Hepatocyte (in vitro differentiated cells): ENCODE measurements at regions not wholly inside any gene's neighbourhood (a gene's known extent, or its start where the extent isn't known, plus 50 kb on each side); places are given as distances from the start of the nearest gene placed in this dataset.

ENCODE experiments used
- DNase-seq: peaks from one replicate; pipeline ENCODE4 v3.0.0-alpha.2; 2016; ENCODE audit warnings: low spot score
- H2AFZ ChIP-seq: fragments of 200-600 bp; sonication (generic); 2 replicates; pipeline ENCODE4 v1.6.0; 2016; ENCODE audit warnings: antibody characterized with exemption, mild to moderate bottlenecking
- H3K27ac ChIP-seq: fragments of 200-600 bp; sonication (generic); 2 replicates; pipeline ENCODE4 v1.5.1; 2016; ENCODE audit warnings: mild to moderate bottlenecking
- H3K27me3 ChIP-seq: fragments of 200-600 bp; sonication (generic); 2 replicates; pipeline ENCODE4 v1.6.1; 2016
- H3K36me3 ChIP-seq: fragments of 200-600 bp; sonication (generic); replicated peaks from 2 replicates; pipeline ENCODE4 v1.5.1; 2016; ENCODE audit warnings: low read depth; ENCODE audit not compliant: insufficient read depth
- H3K4me1 ChIP-seq: fragments of 200-600 bp; sonication (generic); 2 replicates; pipeline ENCODE4 v1.5.1; 2016; ENCODE audit warnings: mild to moderate bottlenecking, moderate library complexity; ENCODE audit not compliant: insufficient read depth
- H3K4me2 ChIP-seq: fragments of 200-600 bp; sonication (generic); 2 replicates; pipeline ENCODE4 v1.6.0; 2016
- H3K4me3 ChIP-seq: fragments of 200-600 bp; sonication (generic); 2 replicates; pipeline ENCODE4 v1.5.1; 2016; ENCODE audit warnings: mild to moderate bottlenecking
- H3K79me2 ChIP-seq: fragments of 200-600 bp; sonication (generic); 2 replicates; pipeline ENCODE4 v1.6.0; 2017; ENCODE audit warnings: mild to moderate bottlenecking
- H3K9me2 ChIP-seq: fragments of 200-600 bp; sonication (generic); replicated peaks from 2 replicates; pipeline ENCODE4 v1.6.0; 2017; ENCODE audit warnings: mild to moderate bottlenecking; ENCODE audit not compliant: insufficient read depth
- H3K9me3 ChIP-seq: fragments of 200-600 bp; sonication (generic); 2 replicates; pipeline ENCODE4 v1.5.1; 2016; ENCODE audit warnings: low read depth, mild to moderate bottlenecking
- H4K20me1 ChIP-seq: fragments of 200-600 bp; sonication (generic); 2 replicates; pipeline ENCODE4 v1.6.0; 2016; ENCODE audit warnings: mild to moderate bottlenecking; ENCODE audit not compliant: insufficient read depth, poor library complexity, severe bottlenecking
- CTCF ChIP-seq: fragments of 200-600 bp; sonication (generic); IDR thresholded peaks from 2 replicates; pipeline ENCODE4 v1.5.1; 2016; ENCODE audit warnings: antibody characterized with exemption, mild to moderate bottlenecking; ENCODE audit not compliant: poor library complexity
- EZH2 ChIP-seq: fragments of 200-600 bp; sonication (generic); IDR thresholded peaks from 2 replicates; pipeline ENCODE4 v1.6.1; 2016; ENCODE audit warnings: antibody characterized with exemption, mild to moderate bottlenecking, borderline replicate concordance
- EZH2phosphoT487 ChIP-seq: fragments of 200-600 bp; sonication (generic); IDR thresholded peaks from one replicate; pipeline ENCODE4 v1.6.1; 2018; ENCODE audit warnings: antibody characterized with exemption, mild to moderate bottlenecking, low read depth, moderate library complexity; ENCODE audit not compliant: unreplicated experiment, severe bottlenecking
- WGBS: methylation state at CpG from one replicate; pipeline ENCODE4 v1.1.6; 2016; ENCODE audit warnings: low lambda C conversion rate; ENCODE audit errors: missing lambda C conversion rate; 5-methylcytosine and 5-hydroxymethylcytosine counted together

DNA sequence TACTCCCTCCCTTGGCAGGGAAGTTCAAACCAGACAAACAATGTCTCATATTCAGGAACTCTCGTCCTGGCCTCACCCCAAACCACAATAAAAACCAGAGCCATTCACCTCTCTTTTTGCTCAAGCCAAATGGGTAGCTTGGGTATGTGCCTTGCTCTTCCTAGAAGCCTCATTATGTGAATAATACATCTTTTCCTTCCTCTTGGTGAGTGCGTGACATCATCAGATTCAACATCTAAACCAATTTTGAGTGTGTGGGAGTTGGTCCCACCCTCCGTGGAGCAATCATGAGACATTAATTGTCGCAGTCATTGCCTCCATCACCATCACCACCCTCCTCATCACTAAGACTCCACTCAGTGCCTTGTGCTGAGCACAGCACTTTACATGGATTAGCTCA is 482.9 kb downstream of the PTPRU start:
- Histone ChIP-seq H3K27me3 (no peaks in the 10 kb centered on the region), H3K4me1 (no peaks in the 10 kb centered on the region), H2AFZ (no peak overlapping the region), H3K36me3 (no peaks in the 10 kb centered on the region), H3K27ac (no peak overlapping the region), H3K4me2 (no peak overlapping the region), H3K9me3 (no peaks in the 10 kb centered on the region), H3K4me3 (no peak overlapping the region), H3K79me2 (no peaks in the 10 kb centered on the region), H4K20me1 (no peaks in the 10 kb centered on the region), H3K9me2 (no peaks in the 10 kb centered on the region)
- DNase-seq: no peak
- TF ChIP-seq CTCF (no peak), EZH2 (no peak), EZH2phosphoT487 (no peak)
- 64% methylated on average over 4 of the region's 4 CpGs for WGBS

- H2AFZ ChIP-seq: no peak overlapping the region
- H4K20me1 ChIP-seq: no peaks in the 10 kb centered on the region
- H3K4me3 ChIP-seq: no peak overlapping the region
- no peak overlapping the region for H3K4me2 ChIP-seq
- no peaks in the 10 kb centered on the region for H3K9me2 ChIP-seq
- no peaks in the 10 kb centered on the region for H3K9me3 ChIP-seq
- H3K79me2 ChIP-seq: no peaks in the 10 kb centered on the region
- H3K27me3 ChIP-seq: no peaks in the 10 kb centered on the region
- no peaks in the 10 kb centered on the region for H3K4me1 ChIP-seq
- TF ChIP-seq EZH2 (no peak), CTCF (no peak), EZH2phosphoT487 (no peak)
- H3K36me3 ChIP-seq: no peaks in the 10 kb centered on the region
- no peak for DNase-seq
- H3K27ac ChIP-seq: no peak overlapping the region
Observed at GRCh38 chr1:29718791-29719190, 482.5 kb downstream of the PTPRU start.

DNA sequence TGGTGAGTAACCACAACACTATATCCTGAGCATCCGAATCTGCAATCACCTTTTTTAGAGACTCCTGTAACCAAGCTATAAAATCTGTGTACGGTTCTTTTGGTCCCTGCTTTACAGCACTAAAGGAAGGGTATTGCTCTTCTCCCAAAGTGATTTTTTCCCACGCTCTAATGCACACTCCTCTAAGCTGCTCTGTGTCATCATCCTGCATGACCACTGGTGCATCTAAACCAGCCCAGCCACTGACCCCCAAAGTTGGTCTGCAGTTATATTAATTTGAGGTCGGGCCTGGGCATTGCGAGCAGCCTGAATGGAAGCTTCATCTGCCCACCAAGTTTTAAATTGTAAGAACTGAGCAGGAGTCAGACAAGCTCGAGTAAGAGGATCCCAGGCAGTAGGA is 480.0 kb downstream of the PTPRU start:
- Histone ChIP-seq H3K27ac (no peak overlapping the region), H3K4me3 (no peak overlapping the region), H3K4me2 (no peak overlapping the region), H3K9me3 (no peaks in the 10 kb centered on the region), H3K9me2 (no peaks in the 10 kb centered on the region), H3K27me3 (no peaks in the 10 kb centered on the region), H3K79me2 (no peaks in the 10 kb centered on the region), H3K4me1 (no peaks in the 10 kb centered on the region), H3K36me3 (no peaks in the 10 kb centered on the region), H4K20me1 (no peaks in the 10 kb centered on the region), H2AFZ (no peak overlapping the region)
- WGBS: 73% methylated on average over 6 of the region's 6 CpGs
- no peak for DNase-seq
- TF ChIP-seq EZH2phosphoT487: no peak
- TF ChIP-seq EZH2: no peak
- no peak for TF ChIP-seq CTCF

DNA sequence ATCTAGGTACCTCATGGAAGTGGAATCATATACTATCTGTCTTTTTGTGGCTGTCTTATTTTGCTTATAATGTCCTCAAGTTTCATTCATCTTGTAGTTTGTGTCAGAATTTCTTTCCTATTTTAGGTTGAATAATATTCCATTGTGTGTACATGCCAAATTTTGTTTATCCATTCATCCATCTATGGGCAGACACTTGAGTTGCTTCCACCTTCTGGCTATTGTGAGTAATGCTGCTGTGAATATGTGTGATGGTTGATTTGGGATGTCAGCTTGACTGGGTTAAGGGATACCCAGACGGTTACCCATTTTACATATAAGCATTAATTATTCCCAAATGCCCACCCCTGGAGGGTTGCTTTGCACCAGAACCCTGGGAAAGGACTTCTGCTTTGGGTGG is 477.5 kb downstream of the PTPRU start:
- Histone ChIP-seq H3K27me3 (no peaks in the 10 kb centered on the region), H2AFZ (no peak overlapping the region), H3K27ac (no peak overlapping the region), H3K4me1 (no peaks in the 10 kb centered on the region), H3K4me2 (no peak overlapping the region), H4K20me1 (no peaks in the 10 kb centered on the region), H3K79me2 (no peaks in the 10 kb centered on the region), H3K36me3 (no peaks in the 10 kb centered on the region), H3K9me3 (no peaks in the 10 kb centered on the region), H3K9me2 (no peaks in the 10 kb centered on the region), H3K4me3 (no peak overlapping the region)
- no peak for DNase-seq
- 50% methylated on average over 1 of the region's 1 CpG for WGBS
- peak; percentile 17 for TF ChIP-seq CTCF
- TF ChIP-seq EZH2: no peak
- TF ChIP-seq EZH2phosphoT487: no peak
